SH-SY5Y (cell line): ENCODE measurements at regions not wholly inside any gene's neighbourhood (a gene's known extent, or its start where the extent isn't known, plus 50 kb on each side); places are given as distances from the start of the nearest gene placed in this dataset.

Experiments
- GATA2 ChIP-seq: IDR thresholded peaks from 2 replicates; pipeline ENCODE4 v1.6.1; 2011; ENCODE audit warnings: mild to moderate bottlenecking, low read depth, low read length
- GATA3 ChIP-seq: IDR thresholded peaks from 2 replicates; pipeline ENCODE4 v1.6.1; 2011; ENCODE audit warnings: low read depth, mild to moderate bottlenecking, low read length, moderate library complexity

- TF ChIP-seq GATA2 (no peak), GATA3 (no peak)
These were observed 972.1 kb downstream of the CDH11 start for GRCh38 chr16:64149756-64150155.
